WTC11 (cell line): ENCODE measurements at regions not wholly inside any gene's neighbourhood (a gene's known extent, or its start where the extent isn't known, plus 50 kb on each side); places are given as distances from the start of the nearest gene placed in this dataset.

ENCODE experiments used
- ATAC-seq: fragments of 200-7000 bp; cut with Tn5 transposase; 2 replicates; pipeline ENCODE4 v1.10.0; 2021; ENCODE audit warnings: mild to moderate bottlenecking, moderate library complexity
- CTCF ChIA-PET: fragments of 300-600 bp; sonication (Branson Sonifier 250); formaldehyde crosslinking; loops from one replicate; lab custom pipeline; 2021; ENCODE audit warnings: antibody characterized with exemption; lab: Charles Lee
- POLR2A ChIA-PET: fragments of 350-600 bp; sonication (Branson Sonifier 250); formaldehyde crosslinking; loops from one replicate; lab custom pipeline; 2021; ENCODE audit warnings: antibody characterized with exemption; lab: Charles Lee
- DNase-seq: peaks from one replicate; pipeline ENCODE4 v3.0.0; 2021; ENCODE audit warnings: low spot score
- H3K27ac Mint-ChIP-seq: 2 replicates; pipeline ENCODE4 v1.8.0; 2021; ENCODE audit warnings: mixed read lengths
- H3K27me3 Mint-ChIP-seq: 2 replicates; pipeline ENCODE4 v1.8.0; 2021; ENCODE audit warnings: low read depth, mild to moderate bottlenecking, moderate library complexity, mixed read lengths
- H3K36me3 Mint-ChIP-seq: 2 replicates; pipeline ENCODE4 v1.8.0; 2021; ENCODE audit warnings: mixed read lengths
- H3K4me1 Mint-ChIP-seq: 2 replicates; pipeline ENCODE4 v1.8.0; 2022; ENCODE audit warnings: mixed read lengths
- H3K4me3 Mint-ChIP-seq: 2 replicates; pipeline ENCODE4 v1.8.0; 2021; ENCODE audit warnings: mild to moderate bottlenecking, moderate library complexity, mixed read lengths
- H3K9me3 Mint-ChIP-seq: 2 replicates; pipeline ENCODE4 v1.8.0; 2021; ENCODE audit warnings: mixed read lengths
- ATF1 ChIP-seq: sonication (generic); formaldehyde crosslinking; IDR thresholded peaks from 2 replicates; pipeline ENCODE4 v1.8.1; 2023; ENCODE audit warnings: mild to moderate bottlenecking, moderate library complexity, missing genetic modification reagents
- E2F5 ChIP-seq: sonication (generic); formaldehyde crosslinking; IDR thresholded peaks from 2 replicates; pipeline ENCODE4 v1.8.1; 2022; ENCODE audit warnings: mild to moderate bottlenecking, moderate library complexity, missing genetic modification reagents
- GABPB1 ChIP-seq: sonication (generic); formaldehyde crosslinking; IDR thresholded peaks from 2 replicates; pipeline ENCODE4 v1.8.1; 2023; ENCODE audit warnings: mild to moderate bottlenecking, missing genetic modification reagents
- GTF2I ChIP-seq: fragments of 250-450 bp; sonication (Bioruptor Pico); conservative IDR thresholded peaks from 2 replicates; pipeline ENCODE4 v1.4.0; 2021; ENCODE audit warnings: mild to moderate bottlenecking
- JAZF1 ChIP-seq: fragments of 250-450 bp; sonication (Bioruptor Pico); IDR thresholded peaks from 2 replicates; pipeline ENCODE4 v1.9.0; 2021; ENCODE audit warnings: moderate library complexity, mild to moderate bottlenecking, inconsistent platforms
- KAT7 ChIP-seq: sonication (generic); formaldehyde crosslinking; IDR thresholded peaks from 2 replicates; pipeline ENCODE4 v1.8.1; 2023; ENCODE audit warnings: missing genetic modification reagents, mild to moderate bottlenecking, borderline replicate concordance
- MLX ChIP-seq: sonication (generic); formaldehyde crosslinking; IDR thresholded peaks from 2 replicates; pipeline ENCODE4 v1.8.1; 2023; ENCODE audit warnings: mild to moderate bottlenecking, missing genetic modification reagents, moderate library complexity
- PRRX2 ChIP-seq: fragments of 250-450 bp; sonication (Bioruptor Pico); IDR thresholded peaks from 2 replicates; pipeline ENCODE4 v1.8.0; 2021; ENCODE audit warnings: mild to moderate bottlenecking
- SMAD4 ChIP-seq: sonication (generic); formaldehyde crosslinking; IDR thresholded peaks from 2 replicates; pipeline ENCODE4 v1.8.0; 2022; ENCODE audit warnings: mild to moderate bottlenecking, missing genetic modification reagents
- USF2 ChIP-seq: sonication (generic); formaldehyde crosslinking; IDR thresholded peaks from 2 replicates; pipeline ENCODE4 v1.8.1; 2023; ENCODE audit warnings: mild to moderate bottlenecking, missing genetic modification reagents, moderate library complexity
- ZNF138 ChIP-seq: sonication (generic); formaldehyde crosslinking; conservative IDR thresholded peaks from 2 replicates; pipeline ENCODE4 v1.8.1; 2022; ENCODE audit warnings: mild to moderate bottlenecking, moderate library complexity, missing genetic modification reagents
- ZNF263 ChIP-seq: sonication (generic); formaldehyde crosslinking; IDR thresholded peaks from 2 replicates; pipeline ENCODE4 v1.8.1; 2022; ENCODE audit warnings: low read depth, mild to moderate bottlenecking, moderate library complexity, missing genetic modification reagents
- ZNF317 ChIP-seq: sonication (generic); formaldehyde crosslinking; IDR thresholded peaks from 2 replicates; pipeline ENCODE4 v1.8.1; 2023; ENCODE audit warnings: low read depth, mild to moderate bottlenecking, moderate library complexity, missing genetic modification reagents, borderline replicate concordance
- TF ChIP-seq, protein P1 (sequence below): sonication (generic); formaldehyde crosslinking; IDR thresholded peaks from 2 replicates; pipeline ENCODE4 v1.8.1; 2022; ENCODE audit warnings: low read depth, mild to moderate bottlenecking, moderate library complexity, missing genetic modification reagents, borderline replicate concordance
- TF ChIP-seq, protein P2 (sequence below): sonication (generic); formaldehyde crosslinking; IDR thresholded peaks from 2 replicates; pipeline ENCODE4 v1.8.0; 2022; ENCODE audit warnings: missing genetic modification reagents
- TF ChIP-seq, protein P3 (sequence below): fragments of 200-600 bp; IDR thresholded peaks from 2 replicates; pipeline ENCODE4 v1.8.0; 2022; ENCODE audit warnings: antibody characterized with exemption
- TF ChIP-seq, protein P4 (sequence below): sonication (generic); formaldehyde crosslinking; IDR thresholded peaks from 2 replicates; pipeline ENCODE4 v1.8.0; 2022; ENCODE audit warnings: mild to moderate bottlenecking, missing genetic modification reagents
- TF ChIP-seq, protein P5 (sequence below): sonication (generic); formaldehyde crosslinking; IDR thresholded peaks from 2 replicates; pipeline ENCODE4 v1.8.0; 2022; ENCODE audit warnings: mild to moderate bottlenecking, missing genetic modification reagents
- TF ChIP-seq, protein P6 (sequence below): sonication (generic); formaldehyde crosslinking; conservative IDR thresholded peaks from 2 replicates; pipeline ENCODE4 v1.8.1; 2022; ENCODE audit warnings: mild to moderate bottlenecking, missing genetic modification reagents
- TF ChIP-seq, protein P7 (sequence below): sonication (generic); formaldehyde crosslinking; IDR thresholded peaks from 2 replicates; pipeline ENCODE4 v1.8.0; 2022; ENCODE audit warnings: mild to moderate bottlenecking, missing genetic modification reagents

- TF ChIP-seq, protein P1, sequence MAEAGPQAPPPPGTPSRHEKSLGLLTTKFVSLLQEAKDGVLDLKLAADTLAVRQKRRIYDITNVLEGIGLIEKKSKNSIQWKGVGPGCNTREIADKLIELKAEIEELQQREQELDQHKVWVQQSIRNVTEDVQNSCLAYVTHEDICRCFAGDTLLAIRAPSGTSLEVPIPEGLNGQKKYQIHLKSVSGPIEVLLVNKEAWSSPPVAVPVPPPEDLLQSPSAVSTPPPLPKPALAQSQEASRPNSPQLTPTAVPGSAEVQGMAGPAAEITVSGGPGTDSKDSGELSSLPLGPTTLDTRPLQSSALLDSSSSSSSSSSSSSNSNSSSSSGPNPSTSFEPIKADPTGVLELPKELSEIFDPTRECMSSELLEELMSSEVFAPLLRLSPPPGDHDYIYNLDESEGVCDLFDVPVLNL (CRISPR knock-in tag): no peak
- TF ChIP-seq, protein P2, sequence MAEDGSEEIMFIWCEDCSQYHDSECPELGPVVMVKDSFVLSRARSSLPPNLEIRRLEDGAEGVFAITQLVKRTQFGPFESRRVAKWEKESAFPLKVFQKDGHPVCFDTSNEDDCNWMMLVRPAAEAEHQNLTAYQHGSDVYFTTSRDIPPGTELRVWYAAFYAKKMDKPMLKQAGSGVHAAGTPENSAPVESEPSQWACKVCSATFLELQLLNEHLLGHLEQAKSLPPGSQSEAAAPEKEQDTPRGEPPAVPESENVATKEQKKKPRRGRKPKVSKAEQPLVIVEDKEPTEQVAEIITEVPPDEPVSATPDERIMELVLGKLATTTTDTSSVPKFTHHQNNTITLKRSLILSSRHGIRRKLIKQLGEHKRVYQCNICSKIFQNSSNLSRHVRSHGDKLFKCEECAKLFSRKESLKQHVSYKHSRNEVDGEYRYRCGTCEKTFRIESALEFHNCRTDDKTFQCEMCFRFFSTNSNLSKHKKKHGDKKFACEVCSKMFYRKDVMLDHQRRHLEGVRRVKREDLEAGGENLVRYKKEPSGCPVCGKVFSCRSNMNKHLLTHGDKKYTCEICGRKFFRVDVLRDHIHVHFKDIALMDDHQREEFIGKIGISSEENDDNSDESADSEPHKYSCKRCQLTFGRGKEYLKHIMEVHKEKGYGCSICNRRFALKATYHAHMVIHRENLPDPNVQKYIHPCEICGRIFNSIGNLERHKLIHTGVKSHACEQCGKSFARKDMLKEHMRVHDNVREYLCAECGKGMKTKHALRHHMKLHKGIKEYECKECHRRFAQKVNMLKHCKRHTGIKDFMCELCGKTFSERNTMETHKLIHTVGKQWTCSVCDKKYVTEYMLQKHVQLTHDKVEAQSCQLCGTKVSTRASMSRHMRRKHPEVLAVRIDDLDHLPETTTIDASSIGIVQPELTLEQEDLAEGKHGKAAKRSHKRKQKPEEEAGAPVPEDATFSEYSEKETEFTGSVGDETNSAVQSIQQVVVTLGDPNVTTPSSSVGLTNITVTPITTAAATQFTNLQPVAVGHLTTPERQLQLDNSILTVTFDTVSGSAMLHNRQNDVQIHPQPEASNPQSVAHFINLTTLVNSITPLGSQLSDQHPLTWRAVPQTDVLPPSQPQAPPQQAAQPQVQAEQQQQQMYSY (CRISPR knock-in tag): no peak
- TF ChIP-seq, protein P3, sequence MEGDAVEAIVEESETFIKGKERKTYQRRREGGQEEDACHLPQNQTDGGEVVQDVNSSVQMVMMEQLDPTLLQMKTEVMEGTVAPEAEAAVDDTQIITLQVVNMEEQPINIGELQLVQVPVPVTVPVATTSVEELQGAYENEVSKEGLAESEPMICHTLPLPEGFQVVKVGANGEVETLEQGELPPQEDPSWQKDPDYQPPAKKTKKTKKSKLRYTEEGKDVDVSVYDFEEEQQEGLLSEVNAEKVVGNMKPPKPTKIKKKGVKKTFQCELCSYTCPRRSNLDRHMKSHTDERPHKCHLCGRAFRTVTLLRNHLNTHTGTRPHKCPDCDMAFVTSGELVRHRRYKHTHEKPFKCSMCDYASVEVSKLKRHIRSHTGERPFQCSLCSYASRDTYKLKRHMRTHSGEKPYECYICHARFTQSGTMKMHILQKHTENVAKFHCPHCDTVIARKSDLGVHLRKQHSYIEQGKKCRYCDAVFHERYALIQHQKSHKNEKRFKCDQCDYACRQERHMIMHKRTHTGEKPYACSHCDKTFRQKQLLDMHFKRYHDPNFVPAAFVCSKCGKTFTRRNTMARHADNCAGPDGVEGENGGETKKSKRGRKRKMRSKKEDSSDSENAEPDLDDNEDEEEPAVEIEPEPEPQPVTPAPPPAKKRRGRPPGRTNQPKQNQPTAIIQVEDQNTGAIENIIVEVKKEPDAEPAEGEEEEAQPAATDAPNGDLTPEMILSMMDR: no peak
- TF ChIP-seq GABPB1 (CRISPR knock-in tag): no peak
Measured at GRCh38 chr2:152875701-152876695, 157.6 kb downstream of the ARL6IP6 start (continued).

GRCh38 chr2:152874955-152875354 is 156.5 kb downstream of the ARL6IP6 start:
- H3K4me3 Mint-ChIP-seq: no peak overlapping the region
- ChIA-PET CTCF (no interaction called here), POLR2A (no interaction called here)
- DNase-seq (no peak), ATAC-seq (no peak)
- no peaks in the 10 kb centered on the region; the same call in 1 of the 2 replicates for H3K27me3 Mint-ChIP-seq
- H3K36me3 Mint-ChIP-seq: no peaks in the 10 kb centered on the region
- peaks cover 16% of the 10 kb centered on the region for H3K4me1 Mint-ChIP-seq
- H3K27ac Mint-ChIP-seq: no peak overlapping the region
- no peaks in the 10 kb centered on the region for H3K9me3 Mint-ChIP-seq
- TF ChIP-seq MLX (CRISPR knock-in tag) (no peak), ZNF263 (no peak), ATF1 (CRISPR knock-in tag) (no peak), GTF2I (CRISPR knock-in tag) (no peak), KAT7 (CRISPR knock-in tag) (no peak), ZNF138 (no peak), E2F5 (CRISPR knock-in tag) (no peak), JAZF1 (CRISPR knock-in tag) (no peak), ZNF317 (CRISPR knock-in tag) (no peak), SMAD4 (no peak), PRRX2 (CRISPR knock-in tag) (no peak), USF2 (CRISPR knock-in tag) (no peak)
- TF ChIP-seq, protein P4, sequence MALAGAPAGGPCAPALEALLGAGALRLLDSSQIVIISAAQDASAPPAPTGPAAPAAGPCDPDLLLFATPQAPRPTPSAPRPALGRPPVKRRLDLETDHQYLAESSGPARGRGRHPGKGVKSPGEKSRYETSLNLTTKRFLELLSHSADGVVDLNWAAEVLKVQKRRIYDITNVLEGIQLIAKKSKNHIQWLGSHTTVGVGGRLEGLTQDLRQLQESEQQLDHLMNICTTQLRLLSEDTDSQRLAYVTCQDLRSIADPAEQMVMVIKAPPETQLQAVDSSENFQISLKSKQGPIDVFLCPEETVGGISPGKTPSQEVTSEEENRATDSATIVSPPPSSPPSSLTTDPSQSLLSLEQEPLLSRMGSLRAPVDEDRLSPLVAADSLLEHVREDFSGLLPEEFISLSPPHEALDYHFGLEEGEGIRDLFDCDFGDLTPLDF (CRISPR knock-in tag): no peak
- TF ChIP-seq, protein P5, sequence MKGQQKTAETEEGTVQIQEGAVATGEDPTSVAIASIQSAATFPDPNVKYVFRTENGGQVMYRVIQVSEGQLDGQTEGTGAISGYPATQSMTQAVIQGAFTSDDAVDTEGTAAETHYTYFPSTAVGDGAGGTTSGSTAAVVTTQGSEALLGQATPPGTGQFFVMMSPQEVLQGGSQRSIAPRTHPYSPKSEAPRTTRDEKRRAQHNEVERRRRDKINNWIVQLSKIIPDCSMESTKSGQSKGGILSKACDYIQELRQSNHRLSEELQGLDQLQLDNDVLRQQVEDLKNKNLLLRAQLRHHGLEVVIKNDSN (CRISPR knock-in tag): no peak
- TF ChIP-seq, protein P6, sequence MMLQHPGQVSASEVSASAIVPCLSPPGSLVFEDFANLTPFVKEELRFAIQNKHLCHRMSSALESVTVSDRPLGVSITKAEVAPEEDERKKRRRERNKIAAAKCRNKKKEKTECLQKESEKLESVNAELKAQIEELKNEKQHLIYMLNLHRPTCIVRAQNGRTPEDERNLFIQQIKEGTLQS: no peak
- TF ChIP-seq, protein P7, sequence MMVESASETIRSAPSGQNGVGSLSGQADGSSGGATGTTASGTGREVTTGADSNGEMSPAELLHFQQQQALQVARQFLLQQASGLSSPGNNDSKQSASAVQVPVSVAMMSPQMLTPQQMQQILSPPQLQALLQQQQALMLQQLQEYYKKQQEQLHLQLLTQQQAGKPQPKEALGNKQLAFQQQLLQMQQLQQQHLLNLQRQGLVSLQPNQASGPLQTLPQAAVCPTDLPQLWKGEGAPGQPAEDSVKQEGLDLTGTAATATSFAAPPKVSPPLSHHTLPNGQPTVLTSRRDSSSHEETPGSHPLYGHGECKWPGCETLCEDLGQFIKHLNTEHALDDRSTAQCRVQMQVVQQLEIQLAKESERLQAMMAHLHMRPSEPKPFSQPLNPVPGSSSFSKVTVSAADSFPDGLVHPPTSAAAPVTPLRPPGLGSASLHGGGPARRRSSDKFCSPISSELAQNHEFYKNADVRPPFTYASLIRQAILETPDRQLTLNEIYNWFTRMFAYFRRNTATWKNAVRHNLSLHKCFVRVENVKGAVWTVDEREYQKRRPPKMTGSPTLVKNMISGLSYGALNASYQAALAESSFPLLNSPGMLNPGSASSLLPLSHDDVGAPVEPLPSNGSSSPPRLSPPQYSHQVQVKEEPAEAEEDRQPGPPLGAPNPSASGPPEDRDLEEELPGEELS (CRISPR knock-in tag): no peak
- TF ChIP-seq, all 79 proteins: peak for 0
